ENCODE measurements at regions not wholly inside any gene's neighbourhood (a gene's known extent, or its start where the extent isn't known, plus 50 kb on each side); places are given as distances from the start of the nearest gene placed in this dataset.

- CTCF ChIA-PET = no interaction called here
- no peak for DNase-seq (ENCODE audit: extremely low spot score)
- TF ChIP-seq BHLHE40 (IDR thresholded peaks at IDR 0.05; ENCODE audit: borderline replicate concordance) (no peak), PKNOX1 (IDR thresholded peaks at IDR 0.05) (no peak), ZNF384 (IDR thresholded peaks at IDR 0.05) (no peak), NFRKB (IDR thresholded peaks at IDR 0.05) (no peak), ELF4 (IDR thresholded peaks at IDR 0.05) (no peak), FOXK2 (IDR thresholded peaks at IDR 0.05) (no peak), HDGF (IDR thresholded peaks at IDR 0.05; ENCODE audit: borderline replicate concordance) (no peak), FOXA1 (IDR thresholded peaks at IDR 0.05) (no peak), ARNT (IDR thresholded peaks at IDR 0.05) (no peak), L3MBTL2 (conservative IDR thresholded peaks at IDR 0.05) (no peak), SP1 (IDR thresholded peaks at IDR 0.05) (no peak), CTBP1 (IDR thresholded peaks at IDR 0.05; ENCODE audit: borderline replicate concordance) (no peak), SUZ12 (IDR thresholded peaks at IDR 0.05) (no peak), FOXM1 (IDR thresholded peaks at IDR 0.05; ENCODE audit: borderline replicate concordance) (no peak), LEF1 (IDR thresholded peaks at IDR 0.05; ENCODE audit: borderline replicate concordance) (no peak), TARDBP (IDR thresholded peaks at IDR 0.05) (no peak)
These were observed 321.0 kb upstream of the CXXC4 start for GRCh38 chr4:104815665-104816064.

GRCh38 chr4:104818579-104818978 lies 323.9 kb upstream of the CXXC4 start:
- TF ChIP-seq CTBP1 (IDR thresholded peaks at IDR 0.05; ENCODE audit: borderline replicate concordance) (no peak), ZNF384 (IDR thresholded peaks at IDR 0.05) (no peak), TARDBP (IDR thresholded peaks at IDR 0.05) (no peak), SP1 (IDR thresholded peaks at IDR 0.05) (no peak), L3MBTL2 (conservative IDR thresholded peaks at IDR 0.05) (no peak), PKNOX1 (IDR thresholded peaks at IDR 0.05) (no peak), FOXM1 (IDR thresholded peaks at IDR 0.05; ENCODE audit: borderline replicate concordance) (no peak), LEF1 (IDR thresholded peaks at IDR 0.05; ENCODE audit: borderline replicate concordance) (no peak)
- DNase-seq (ENCODE audit: extremely low spot score) = no peak
- CTCF ChIA-PET = no interaction called here
- POLR2A ChIA-PET = no interaction called here

More at GRCh38 chr4:104815665-104816064, 321.0 kb upstream of the CXXC4 start:
- POLR2A ChIA-PET = no interaction called here

DNA sequence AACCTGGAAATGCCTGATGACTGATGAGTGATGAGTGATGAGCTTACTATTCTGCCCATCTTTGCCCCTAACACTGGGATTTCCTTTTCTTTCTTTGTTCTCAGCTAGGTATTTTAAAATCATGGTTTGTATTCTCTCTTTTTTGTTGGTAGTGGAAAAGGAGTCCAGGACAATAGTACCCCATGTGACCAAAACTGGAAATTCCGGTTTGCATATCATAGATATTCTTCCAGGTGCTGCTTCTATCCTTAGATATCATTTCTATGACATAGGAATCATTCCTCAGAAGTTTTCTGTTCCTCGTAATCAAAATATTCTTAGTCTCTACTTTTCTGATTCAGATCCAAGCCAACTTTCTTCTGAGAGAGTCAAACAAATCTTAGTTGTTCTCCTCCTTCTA lies 320.5 kb upstream of the TET2 start:
- no peak for DNase-seq (ENCODE audit: extremely low spot score)

GRCh38 chr4:104829761-104830160 lies 316.9 kb upstream of the TET2 start:
- POLR2A ChIA-PET = no interaction called here
- no peak for DNase-seq (ENCODE audit: extremely low spot score)
- CTCF ChIA-PET = no interaction called here
- no peak for TF ChIP-seq FOXK2 (IDR thresholded peaks at IDR 0.05)
- TF ChIP-seq ZNF384 (IDR thresholded peaks at IDR 0.05) = no peak
- no peak for TF ChIP-seq CTBP1 (IDR thresholded peaks at IDR 0.05; ENCODE audit: borderline replicate concordance)
- TF ChIP-seq ARNT (IDR thresholded peaks at IDR 0.05) = no peak
- TF ChIP-seq SUZ12 (IDR thresholded peaks at IDR 0.05) = no peak
- no peak for TF ChIP-seq FOXM1 (IDR thresholded peaks at IDR 0.05; ENCODE audit: borderline replicate concordance)
- TF ChIP-seq ELF4 (IDR thresholded peaks at IDR 0.05) = no peak
- no peak for TF ChIP-seq BHLHE40 (IDR thresholded peaks at IDR 0.05; ENCODE audit: borderline replicate concordance)
- TF ChIP-seq LEF1 (IDR thresholded peaks at IDR 0.05; ENCODE audit: borderline replicate concordance) = no peak
- no peak for TF ChIP-seq FOXA1 (IDR thresholded peaks at IDR 0.05)
- TF ChIP-seq NFRKB (IDR thresholded peaks at IDR 0.05) = no peak
- TF ChIP-seq L3MBTL2 (conservative IDR thresholded peaks at IDR 0.05) = no peak
- TF ChIP-seq PKNOX1 (IDR thresholded peaks at IDR 0.05) = no peak
- TF ChIP-seq TARDBP (IDR thresholded peaks at IDR 0.05) = no peak
- no peak for TF ChIP-seq SP1 (IDR thresholded peaks at IDR 0.05)

More for the DNA sequence above, 320.5 kb upstream of the TET2 start:
- ChIA-PET CTCF (no interaction called here), POLR2A (no interaction called here)
- no peak for TF ChIP-seq SP1 (IDR thresholded peaks at IDR 0.05)
- TF ChIP-seq FOXA1 (IDR thresholded peaks at IDR 0.05) = no peak
- TF ChIP-seq BHLHE40 (IDR thresholded peaks at IDR 0.05; ENCODE audit: borderline replicate concordance) = no peak
- no peak for TF ChIP-seq PKNOX1 (IDR thresholded peaks at IDR 0.05)

DNA sequence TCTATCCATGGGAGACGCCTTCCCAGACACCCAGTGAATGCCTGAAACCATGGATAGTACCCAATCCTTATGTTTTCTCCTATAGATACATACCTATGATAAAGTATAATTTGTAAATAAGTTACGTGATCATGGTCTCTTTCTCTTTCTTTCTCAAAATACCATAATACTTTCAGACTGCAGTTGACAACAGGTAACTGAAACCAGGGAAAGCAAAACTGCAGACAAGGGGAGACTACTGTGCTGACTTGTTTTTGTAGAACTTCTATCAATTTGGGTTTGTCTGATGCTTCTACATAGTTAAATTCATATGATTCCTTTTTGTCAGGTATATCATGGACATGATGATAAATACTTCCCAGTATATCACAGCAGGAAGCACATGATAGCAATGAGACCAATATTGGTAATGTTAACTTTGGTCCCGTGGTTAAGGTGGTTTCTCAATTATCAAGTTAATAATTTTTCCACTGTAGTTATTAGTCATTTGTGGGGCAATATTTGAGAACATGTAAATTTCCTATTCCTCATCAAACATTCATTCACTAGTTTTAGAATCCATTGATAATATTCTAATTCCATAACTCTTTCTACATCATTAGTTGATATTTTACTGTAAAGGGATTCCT lies 298.0 kb upstream of the TET2 start:
- CTCF ChIA-PET = interaction anchor here (0.6 kb wide), 1 partner anchor 170 kb away, joined by 3 read pairs; no protein-coding TSS in a partner anchor
- POLR2A ChIA-PET = no interaction called here
- DNase-seq (ENCODE audit: extremely low spot score) = no peak
- TF ChIP-seq SP1 (IDR thresholded peaks at IDR 0.05) = no peak
- TF ChIP-seq ARNT (IDR thresholded peaks at IDR 0.05) = no peak
- no peak for TF ChIP-seq FOXA1 (IDR thresholded peaks at IDR 0.05)
- no peak for TF ChIP-seq ELF4 (IDR thresholded peaks at IDR 0.05)
- TF ChIP-seq SUZ12 (IDR thresholded peaks at IDR 0.05) = no peak
- no peak for TF ChIP-seq L3MBTL2 (conservative IDR thresholded peaks at IDR 0.05)
- TF ChIP-seq FOXK2 (IDR thresholded peaks at IDR 0.05) = no peak
- TF ChIP-seq BHLHE40 (IDR thresholded peaks at IDR 0.05; ENCODE audit: borderline replicate concordance) = no peak
- TF ChIP-seq FOXM1 (IDR thresholded peaks at IDR 0.05; ENCODE audit: borderline replicate concordance) = no peak
- no peak for TF ChIP-seq LEF1 (IDR thresholded peaks at IDR 0.05; ENCODE audit: borderline replicate concordance)
- TF ChIP-seq TARDBP (IDR thresholded peaks at IDR 0.05) = no peak
- TF ChIP-seq NFRKB (IDR thresholded peaks at IDR 0.05) = no peak

Measured in HEK293T (cell line).